Peyer's patch (tissue), 4 donors: ENCODE measurements at regions not wholly inside any gene's neighbourhood (a gene's known extent, or its start where the extent isn't known, plus 50 kb on each side); places are given as distances from the start of the nearest gene placed in this dataset.
A peak's percentile ranks its signal among the peaks of the same experiment; 100 is the strongest.

Experiments used
- DNase-seq, 3 donors: peaks; one replicate each; pipeline ENCODE4 v3.0.0-alpha.2; 2017 to 2019
- H3K27ac ChIP-seq, 4 donors: fragments of 200-600 bp; sonication (generic); one replicate each; pipeline ENCODE4 v1.5.1; 2016 to 2019
- H3K27me3 ChIP-seq, 2 donors: fragments of 200-600 bp; sonication (generic); one replicate each; pipeline ENCODE4 v1.5.1; 2019
- H3K36me3 ChIP-seq, 3 donors: fragments of 200-600 bp; sonication (generic); one replicate each; pipeline ENCODE4 v1.5.1; 2016 to 2019
- H3K4me1 ChIP-seq, 4 donors: fragments of 200-600 bp; sonication (generic); one replicate each; pipeline ENCODE4 v1.5.1; 2016 to 2019
- H3K4me3 ChIP-seq, 4 donors: fragments of 200-600 bp; sonication (generic); 1 replicate in 3 of 4; 2 replicates in 1 of 4; pipeline ENCODE4 v1.5.1; 2016 to 2019; ENCODE audit warnings: mild to moderate bottlenecking in 1 of 4
- H3K9me3 ChIP-seq, 4 donors: fragments of 200-600 bp; sonication (generic); one replicate each; pipeline ENCODE4 v1.5.1; 2016 to 2019; ENCODE audit warnings: mild to moderate bottlenecking in 1 of 4
- POLR2A ChIP-seq, 2 donors: fragments of 450-650 bp; IDR thresholded peaks; one replicate each; pipeline ENCODE4 v1.5.1; 2017; ENCODE audit warnings: antibody characterized with exemption in 2 of 2, mild to moderate bottlenecking in 2 of 2, moderate library complexity in 2 of 2
- TF ChIP-seq, protein P1 (sequence below), 6 experiments: fragments of 450-650 bp in 4 of 6; fragments of 200-600 bp in 2 of 6; sonication (generic) in 1 of 6; IDR thresholded peaks; one replicate each; pipeline ENCODE4 v1.5.1; 2017 to 2019; ENCODE audit warnings: antibody characterized with exemption in 6 of 6, mild to moderate bottlenecking in 3 of 6, moderate library complexity in 1 of 6

GRCh38 chr5:126253406-126253805, 169.8 kb upstream of the GRAMD2B start:
- no peak overlapping the region for H3K27ac ChIP-seq
- no peak for DNase-seq
- H3K9me3 ChIP-seq = no peaks in the 10 kb centered on the region
- H3K4me3 ChIP-seq = no peak overlapping the region
- TF ChIP-seq, protein P1, sequence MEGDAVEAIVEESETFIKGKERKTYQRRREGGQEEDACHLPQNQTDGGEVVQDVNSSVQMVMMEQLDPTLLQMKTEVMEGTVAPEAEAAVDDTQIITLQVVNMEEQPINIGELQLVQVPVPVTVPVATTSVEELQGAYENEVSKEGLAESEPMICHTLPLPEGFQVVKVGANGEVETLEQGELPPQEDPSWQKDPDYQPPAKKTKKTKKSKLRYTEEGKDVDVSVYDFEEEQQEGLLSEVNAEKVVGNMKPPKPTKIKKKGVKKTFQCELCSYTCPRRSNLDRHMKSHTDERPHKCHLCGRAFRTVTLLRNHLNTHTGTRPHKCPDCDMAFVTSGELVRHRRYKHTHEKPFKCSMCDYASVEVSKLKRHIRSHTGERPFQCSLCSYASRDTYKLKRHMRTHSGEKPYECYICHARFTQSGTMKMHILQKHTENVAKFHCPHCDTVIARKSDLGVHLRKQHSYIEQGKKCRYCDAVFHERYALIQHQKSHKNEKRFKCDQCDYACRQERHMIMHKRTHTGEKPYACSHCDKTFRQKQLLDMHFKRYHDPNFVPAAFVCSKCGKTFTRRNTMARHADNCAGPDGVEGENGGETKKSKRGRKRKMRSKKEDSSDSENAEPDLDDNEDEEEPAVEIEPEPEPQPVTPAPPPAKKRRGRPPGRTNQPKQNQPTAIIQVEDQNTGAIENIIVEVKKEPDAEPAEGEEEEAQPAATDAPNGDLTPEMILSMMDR (IDR thresholded peaks at IDR 0.05) = no peak
- no peak for TF ChIP-seq POLR2A (IDR thresholded peaks at IDR 0.05)
- H3K36me3 ChIP-seq = no peaks in the 10 kb centered on the region
- H3K27me3 ChIP-seq = no peaks in the 10 kb centered on the region
- H3K4me1 ChIP-seq = peaks cover 0 to 3% (median 0%) of the 10 kb centered on the region in 4 donors

DNA sequence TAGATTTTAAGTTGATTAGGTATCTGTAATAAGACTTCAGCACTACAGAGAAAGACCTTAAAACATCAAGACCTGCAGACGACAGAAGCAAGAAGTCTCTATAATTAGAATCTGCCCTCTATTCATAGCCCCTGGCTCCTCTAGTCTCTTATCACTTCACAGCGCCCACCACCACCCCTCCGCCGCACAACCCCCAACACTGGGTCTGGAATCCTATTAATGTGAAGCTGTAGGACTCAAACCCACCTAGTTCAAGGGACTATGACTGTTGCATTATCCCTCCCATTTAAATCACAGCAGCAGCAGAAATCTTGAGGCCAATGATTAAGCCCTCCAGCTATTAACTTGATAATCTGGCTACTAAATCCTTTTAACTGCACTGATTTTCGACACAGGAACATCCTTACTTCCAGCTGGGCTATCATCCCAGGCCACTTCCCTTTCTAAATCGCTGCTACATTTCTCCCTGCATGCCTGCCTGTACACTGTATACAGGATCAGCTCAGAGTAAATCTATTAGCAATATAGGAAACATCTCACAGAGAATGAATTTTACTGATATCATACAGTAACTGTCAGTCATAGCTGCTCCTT, 159.5 kb upstream of the GRAMD2B start:
- Histone ChIP-seq H3K9me3 (no peaks in the 10 kb centered on the region), H3K27me3 (no peaks in the 10 kb centered on the region)

GRCh38 chr5:126265917-126266316, 157.3 kb upstream of the GRAMD2B start:
- no peak for TF ChIP-seq POLR2A (IDR thresholded peaks at IDR 0.05)
- TF ChIP-seq, protein P1 (IDR thresholded peaks at IDR 0.05) = no peak
- Histone ChIP-seq H3K27ac (no peak overlapping the region), H3K27me3 (no peaks in the 10 kb centered on the region), H3K9me3 (no peaks in the 10 kb centered on the region), H3K4me3 (no peak overlapping the region), H3K4me1 (no peaks in the 10 kb centered on the region), H3K36me3 (no peaks in the 10 kb centered on the region)
- no peak for DNase-seq

More for the DNA sequence above, 159.5 kb upstream of the GRAMD2B start:
- Histone ChIP-seq H3K4me1 (no peaks in the 10 kb centered on the region), H3K27ac (no peak overlapping the region), H3K36me3 (no peaks in the 10 kb centered on the region), H3K4me3 (no peak overlapping the region)
- DNase-seq = no peak
- TF ChIP-seq, protein P1 (IDR thresholded peaks at IDR 0.05) = no peak
- TF ChIP-seq POLR2A (IDR thresholded peaks at IDR 0.05) = no peak

- Histone ChIP-seq H3K27me3 (no peaks in the 10 kb centered on the region), H3K36me3 (no peaks in the 10 kb centered on the region), H3K4me1 (no peaks in the 10 kb centered on the region), H3K4me3 (no peak overlapping the region), H3K27ac (no peak overlapping the region), H3K9me3 (no peaks in the 10 kb centered on the region)
- peak in 1 of 3 donors; percentile 54 for DNase-seq
- no peak for TF ChIP-seq POLR2A (IDR thresholded peaks at IDR 0.05)
- TF ChIP-seq, protein P1 (IDR thresholded peaks at IDR 0.05) = no peak
Observed at GRCh38 chr5:126267438-126267837, 155.8 kb upstream of the GRAMD2B start.

DNA sequence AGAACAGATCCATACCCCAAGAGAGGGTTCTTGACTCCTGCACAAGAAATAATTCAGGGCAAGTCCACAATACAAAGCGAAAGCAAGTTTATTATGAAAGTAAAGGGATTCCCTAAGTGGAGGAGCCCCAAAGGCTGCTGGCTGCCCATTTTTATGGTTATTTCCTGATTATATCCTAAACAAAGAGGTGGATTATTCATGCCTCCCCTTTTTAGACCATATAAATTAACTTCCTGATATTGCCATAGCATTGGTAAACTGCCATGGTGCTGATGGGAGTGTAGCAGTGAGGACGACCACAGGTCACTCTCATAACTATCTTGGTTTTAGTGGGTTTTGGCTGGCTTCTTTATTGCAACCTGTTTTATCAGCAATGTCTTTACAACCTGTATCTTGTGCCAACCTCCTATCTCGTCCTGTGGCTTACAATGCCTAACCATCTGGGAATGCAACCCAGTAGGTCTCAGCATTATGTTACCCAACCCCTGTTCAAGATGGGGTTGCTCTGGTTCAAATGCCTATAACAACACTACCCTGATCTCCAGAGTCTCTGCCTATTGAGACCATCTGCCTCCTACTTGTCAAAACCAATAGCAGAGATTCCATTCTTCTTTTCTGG, 154.4 kb upstream of the GRAMD2B start:
- no peak for DNase-seq
- no peaks in the 10 kb centered on the region for H3K9me3 ChIP-seq
- H3K27me3 ChIP-seq = no peaks in the 10 kb centered on the region
- no peaks in the 10 kb centered on the region for H3K36me3 ChIP-seq
- H3K4me3 ChIP-seq = no peak overlapping the region
- TF ChIP-seq, protein P1 (IDR thresholded peaks at IDR 0.05) = no peak
- no peak for TF ChIP-seq POLR2A (IDR thresholded peaks at IDR 0.05)
- no peaks in the 10 kb centered on the region for H3K4me1 ChIP-seq
- H3K27ac ChIP-seq = no peak overlapping the region
